ENCODE measurements at regions not wholly inside any gene's neighbourhood (a gene's known extent, or its start where the extent isn't known, plus 50 kb on each side); places are given as distances from the start of the nearest gene placed in this dataset.

- no peak overlapping the region for H3K4me3 ChIP-seq (ENCODE audit: low read length)
- no peak for DNase-seq
- peaks cover 3% of the 10 kb centered on the region in 2 donors for H3K27me3 Mint-ChIP-seq
- ChIA-PET POLR2A (no interaction called here), CTCF (no interaction called here)
- no peaks in the 10 kb centered on the region for H3K27me3 ChIP-seq (ENCODE audit: insufficient read depth, low read length, poor library complexity, severe bottlenecking)
- H3K27ac ChIP-seq (ENCODE audit: low read depth, low read length), result no peak overlapping the region
- no peak overlapping the region for H3K27ac Mint-ChIP-seq
- no peaks in the 10 kb centered on the region for H3K9me3 Mint-ChIP-seq
- no peaks in the 10 kb centered on the region for H3K36me3 ChIP-seq (ENCODE audit: insufficient read depth, low read length)
- no peaks in the 10 kb centered on the region for H3K4me1 Mint-ChIP-seq
- no peaks in the 10 kb centered on the region for H3K9me3 ChIP-seq (ENCODE audit: low read length)
- H3K4me3 Mint-ChIP-seq, result no peak overlapping the region
- H3K4me1 ChIP-seq (ENCODE audit: insufficient read depth, low read length), result no peaks in the 10 kb centered on the region
- no peaks in the 10 kb centered on the region for H3K36me3 Mint-ChIP-seq
These were observed 576.2 kb upstream of the KCNMB2 start for GRCh38 chr3:177960014-177960413.

GRCh38 chr3:177960722-177961121 is 575.5 kb upstream of the KCNMB2 start:
- no peak overlapping the region for H3K27ac ChIP-seq (ENCODE audit: low read depth, low read length)
- no peak overlapping the region for H3K4me3 ChIP-seq (ENCODE audit: low read length)
- CTCF ChIA-PET, result interaction anchor here (1.2 kb wide), 1 partner anchor 13 kb away, joined by 3 read pairs; no protein-coding TSS in a partner anchor
- H3K9me3 Mint-ChIP-seq, result no peaks in the 10 kb centered on the region
- no peak overlapping the region for H3K4me3 Mint-ChIP-seq
- no peaks in the 10 kb centered on the region for H3K4me1 ChIP-seq (ENCODE audit: insufficient read depth, low read length)
- H3K4me1 Mint-ChIP-seq, result no peaks in the 10 kb centered on the region
- H3K36me3 Mint-ChIP-seq, result no peaks in the 10 kb centered on the region
- H3K9me3 ChIP-seq (ENCODE audit: low read length), result no peaks in the 10 kb centered on the region
- POLR2A ChIA-PET, result no interaction called here
- no peak for DNase-seq
- H3K27me3 Mint-ChIP-seq, result peaks cover 3% of the 10 kb centered on the region in 2 donors
- H3K27ac Mint-ChIP-seq, result no peak overlapping the region
- no peaks in the 10 kb centered on the region for H3K36me3 ChIP-seq (ENCODE audit: insufficient read depth, low read length)
- no peaks in the 10 kb centered on the region for H3K27me3 ChIP-seq (ENCODE audit: insufficient read depth, low read length, poor library complexity, severe bottlenecking)

GRCh38 chr3:177961784-177962183 is 574.5 kb upstream of the KCNMB2 start:
- no peak overlapping the region for H3K27ac ChIP-seq (ENCODE audit: low read depth, low read length)
- DNase-seq, result no peak
- no peak overlapping the region for H3K4me3 ChIP-seq (ENCODE audit: low read length)
- no peaks in the 10 kb centered on the region for H3K36me3 Mint-ChIP-seq
- H3K9me3 ChIP-seq (ENCODE audit: low read length), result no peaks in the 10 kb centered on the region
- H3K4me3 Mint-ChIP-seq, result no peak overlapping the region
- no peaks in the 10 kb centered on the region for H3K9me3 Mint-ChIP-seq
- no peaks in the 10 kb centered on the region for H3K27me3 ChIP-seq (ENCODE audit: insufficient read depth, low read length, poor library complexity, severe bottlenecking)
- peaks cover 3% of the 10 kb centered on the region in 2 donors for H3K27me3 Mint-ChIP-seq
- H3K27ac Mint-ChIP-seq, result no peak overlapping the region
- H3K4me1 Mint-ChIP-seq, result no peaks in the 10 kb centered on the region
- ChIA-PET POLR2A (no interaction called here), CTCF (interaction anchor here (1.2 kb wide), 1 partner anchor 11 kb away, joined by 3 read pairs; no protein-coding TSS in a partner anchor)
- H3K4me1 ChIP-seq (ENCODE audit: insufficient read depth, low read length), result no peaks in the 10 kb centered on the region
- no peaks in the 10 kb centered on the region for H3K36me3 ChIP-seq (ENCODE audit: insufficient read depth, low read length)

- CTCF ChIA-PET, result no interaction called here
- POLR2A ChIA-PET, result no interaction called here
- Mint-ChIP-seq H3K9me3 (no peaks in the 10 kb centered on the region), H3K4me1 (no peaks in the 10 kb centered on the region), H3K27me3 (peaks cover 2 to 3% of the 10 kb centered on the region in 2 donors), H3K36me3 (no peaks in the 10 kb centered on the region), H3K4me3 (no peak overlapping the region), H3K27ac (no peak overlapping the region)
- Histone ChIP-seq H3K9me3 (ENCODE audit: low read length) (no peaks in the 10 kb centered on the region), H3K4me3 (ENCODE audit: low read length) (no peak overlapping the region), H3K27me3 (ENCODE audit: insufficient read depth, low read length, poor library complexity, severe bottlenecking) (no peaks in the 10 kb centered on the region), H3K4me1 (ENCODE audit: insufficient read depth, low read length) (no peaks in the 10 kb centered on the region), H3K27ac (ENCODE audit: low read depth, low read length) (no peak overlapping the region), H3K36me3 (ENCODE audit: insufficient read depth, low read length) (no peaks in the 10 kb centered on the region)
- DNase-seq, result no peak
These were observed 569.7 kb upstream of the KCNMB2 start for GRCh38 chr3:177966493-177966892.

- H3K36me3 ChIP-seq (ENCODE audit: insufficient read depth, low read length), result no peaks in the 10 kb centered on the region
- ChIA-PET POLR2A (no interaction called here), CTCF (no interaction called here)
- DNase-seq, result no peak
- H3K4me3 ChIP-seq (ENCODE audit: low read length), result no peak overlapping the region
- no peaks in the 10 kb centered on the region for H3K4me1 ChIP-seq (ENCODE audit: insufficient read depth, low read length)
- Mint-ChIP-seq H3K4me3 (no peak overlapping the region), H3K27me3 (peaks cover 2 to 3% of the 10 kb centered on the region in 2 donors), H3K9me3 (no peaks in the 10 kb centered on the region), H3K4me1 (no peaks in the 10 kb centered on the region), H3K36me3 (no peaks in the 10 kb centered on the region), H3K27ac (no peak overlapping the region)
- H3K27me3 ChIP-seq (ENCODE audit: insufficient read depth, low read length, poor library complexity, severe bottlenecking), result no peaks in the 10 kb centered on the region
- H3K9me3 ChIP-seq (ENCODE audit: low read length), result no peaks in the 10 kb centered on the region
- H3K27ac ChIP-seq (ENCODE audit: low read depth, low read length), result no peak overlapping the region
These were observed 567.3 kb upstream of the KCNMB2 start for GRCh38 chr3:177968891-177969290.

- ChIA-PET CTCF (interaction anchor here (1.1 kb wide), 1 partner anchor 12 kb away, joined by 3 read pairs; no protein-coding TSS in a partner anchor), POLR2A (no interaction called here)
- Mint-ChIP-seq H3K4me3 (no peak overlapping the region), H3K9me3 (no peaks in the 10 kb centered on the region), H3K27me3 (peaks cover 0 to 2% of the 10 kb centered on the region in 2 donors), H3K36me3 (no peaks in the 10 kb centered on the region), H3K27ac (no peak overlapping the region), H3K4me1 (no peaks in the 10 kb centered on the region)
- Histone ChIP-seq H3K9me3 (ENCODE audit: low read length) (no peaks in the 10 kb centered on the region), H3K36me3 (ENCODE audit: insufficient read depth, low read length) (no peaks in the 10 kb centered on the region), H3K4me1 (ENCODE audit: insufficient read depth, low read length) (no peaks in the 10 kb centered on the region), H3K4me3 (ENCODE audit: low read length) (no peak overlapping the region), H3K27me3 (ENCODE audit: insufficient read depth, low read length, poor library complexity, severe bottlenecking) (no peaks in the 10 kb centered on the region), H3K27ac (ENCODE audit: low read depth, low read length) (no peak overlapping the region)
- no peak for DNase-seq
These were observed 562.9 kb upstream of the KCNMB2 start for GRCh38 chr3:177973241-177973840.

- no peaks in the 10 kb centered on the region for H3K9me3 Mint-ChIP-seq
- H3K27me3 Mint-ChIP-seq, result peaks cover 0 to 2% of the 10 kb centered on the region in 2 donors
- Histone ChIP-seq H3K4me1 (ENCODE audit: insufficient read depth, low read length) (no peaks in the 10 kb centered on the region), H3K27ac (ENCODE audit: low read depth, low read length) (no peak overlapping the region), H3K36me3 (ENCODE audit: insufficient read depth, low read length) (no peaks in the 10 kb centered on the region), H3K27me3 (ENCODE audit: insufficient read depth, low read length, poor library complexity, severe bottlenecking) (no peaks in the 10 kb centered on the region), H3K4me3 (ENCODE audit: low read length) (no peak overlapping the region), H3K9me3 (ENCODE audit: low read length) (no peaks in the 10 kb centered on the region)
- no peak overlapping the region for H3K27ac Mint-ChIP-seq
- CTCF ChIA-PET, result no interaction called here
- no peak overlapping the region for H3K4me3 Mint-ChIP-seq
- H3K4me1 Mint-ChIP-seq, result no peaks in the 10 kb centered on the region
- H3K36me3 Mint-ChIP-seq, result no peaks in the 10 kb centered on the region
- no peak for DNase-seq
- POLR2A ChIA-PET, result no interaction called here
These were observed 560.0 kb upstream of the KCNMB2 start for GRCh38 chr3:177976241-177976640.

- Histone ChIP-seq H3K4me1 (ENCODE audit: insufficient read depth, low read length) (no peaks in the 10 kb centered on the region), H3K27ac (ENCODE audit: low read depth, low read length) (no peak overlapping the region), H3K27me3 (ENCODE audit: insufficient read depth, low read length, poor library complexity, severe bottlenecking) (no peaks in the 10 kb centered on the region), H3K9me3 (ENCODE audit: low read length) (no peaks in the 10 kb centered on the region), H3K36me3 (ENCODE audit: insufficient read depth, low read length) (no peaks in the 10 kb centered on the region), H3K4me3 (ENCODE audit: low read length) (no peak overlapping the region)
- Mint-ChIP-seq H3K4me1 (no peaks in the 10 kb centered on the region), H3K36me3 (no peaks in the 10 kb centered on the region), H3K9me3 (no peaks in the 10 kb centered on the region), H3K27me3 (peaks cover 0 to 2% of the 10 kb centered on the region in 2 donors), H3K4me3 (no peak overlapping the region), H3K27ac (no peak overlapping the region)
- ChIA-PET POLR2A (no interaction called here), CTCF (no interaction called here)
- DNase-seq, result no peak
These were observed 559.4 kb upstream of the KCNMB2 start for GRCh38 chr3:177976866-177977265.

All from CD8-positive, alpha-beta memory T cell (primary cell).